ENCODE measurements at regions not wholly inside any gene's neighbourhood (a gene's known extent, or its start where the extent isn't known, plus 50 kb on each side); places are given as distances from the start of the nearest gene placed in this dataset.

GRCh38 chr6:99092461-99092860, 144.7 kb upstream of the FBXL4 start:
- no peak for TF ChIP-seq FOXK2 (IDR thresholded peaks at IDR 0.05)
- no peak for TF ChIP-seq FOXA1 (IDR thresholded peaks at IDR 0.05)
- no peak for TF ChIP-seq ELF4 (IDR thresholded peaks at IDR 0.05)
- TF ChIP-seq FOXM1 (IDR thresholded peaks at IDR 0.05; ENCODE audit: borderline replicate concordance), result no peak
- TF ChIP-seq TARDBP (IDR thresholded peaks at IDR 0.05), result no peak
- no peak for TF ChIP-seq BHLHE40 (IDR thresholded peaks at IDR 0.05; ENCODE audit: borderline replicate concordance)
- no peak for TF ChIP-seq SUZ12 (IDR thresholded peaks at IDR 0.05)
- no peak for TF ChIP-seq ARNT (IDR thresholded peaks at IDR 0.05)
- no peak for TF ChIP-seq SP1 (IDR thresholded peaks at IDR 0.05)
- no peak for TF ChIP-seq ZNF384 (IDR thresholded peaks at IDR 0.05)
- TF ChIP-seq NFRKB (IDR thresholded peaks at IDR 0.05), result no peak
- no peak for TF ChIP-seq LEF1 (IDR thresholded peaks at IDR 0.05; ENCODE audit: borderline replicate concordance)
